Colonic mucosa (tissue), 4 donors: ENCODE measurements at regions not wholly inside any gene's neighbourhood (a gene's known extent, or its start where the extent isn't known, plus 50 kb on each side); places are given as distances from the start of the nearest gene placed in this dataset.

Experiments
- DNase-seq: peaks from one replicate; pipeline ENCODE4 v3.0.0-alpha.2; 2020
- H3K27ac ChIP-seq: fragments of 200-600 bp; one replicate; pipeline ENCODE4 v1.8.0; 2021
- H3K27me3 ChIP-seq: fragments of 200-600 bp; one replicate; pipeline ENCODE4 v1.8.0; 2021
- H3K36me3 ChIP-seq: fragments of 200-600 bp; one replicate; pipeline ENCODE4 v1.8.0; 2021
- H3K4me1 ChIP-seq: fragments of 200-600 bp; one replicate; pipeline ENCODE4 v1.8.0; 2021; ENCODE audit warnings: mild to moderate bottlenecking
- H3K4me3 ChIP-seq: fragments of 200-600 bp; one replicate; pipeline ENCODE4 v1.8.0; 2021
- H3K9ac ChIP-seq, 2 donors: one replicate each; pipeline ENCODE4 v1.7.0; 2013; ENCODE audit warnings: control low read depth in 2 of 2, low read depth in 2 of 2, low read length in 2 of 2
- H3K9me3 ChIP-seq: fragments of 200-600 bp; one replicate; pipeline ENCODE4 v1.8.0; 2021
- CTCF ChIP-seq: fragments of 200-600 bp; IDR thresholded peaks from one replicate; pipeline ENCODE4 v1.8.0; 2022; ENCODE audit warnings: antibody characterized with exemption, mild to moderate bottlenecking
- intact Hi-C: fragments of 100-400 bp; cut with DNase I; formaldehyde crosslinking; loops from one replicate; pipeline ENCODE4 v1.14.1; 2022
- donor health status: healthy.
- donor health status: DM: no; HTN: no; CAD: no.
- donor health status: DM: no; HTN: no; CAD: no.

- Histone ChIP-seq H3K4me3 (no peak overlapping the region), H3K4me1 (no peaks in the 10 kb centered on the region), H3K27me3 (no peaks in the 10 kb centered on the region), H3K27ac (no peak overlapping the region), H3K9me3 (no peaks in the 10 kb centered on the region), H3K36me3 (no peaks in the 10 kb centered on the region), H3K9ac (no peak overlapping the region)
- no peak for TF ChIP-seq CTCF
- intact Hi-C loops = no loop called here
- DNase-seq = no peak
These were observed 593.8 kb downstream of the USP25 start for GRCh38 chr21:16323596-16323995.

- DNase-seq = no peak
- no peak for TF ChIP-seq CTCF
- no peaks in the 10 kb centered on the region for H3K9me3 ChIP-seq
- H3K27ac ChIP-seq = no peak overlapping the region
- H3K4me1 ChIP-seq = no peaks in the 10 kb centered on the region
- H3K9ac ChIP-seq = no peak overlapping the region
- intact Hi-C loops = no loop called here
- no peak overlapping the region for H3K4me3 ChIP-seq
- H3K27me3 ChIP-seq = no peaks in the 10 kb centered on the region
- H3K36me3 ChIP-seq = no peaks in the 10 kb centered on the region
These were observed 594.8 kb downstream of the USP25 start for GRCh38 chr21:16324630-16325029.

- DNase-seq = peak; percentile 21
- no peaks in the 10 kb centered on the region for H3K36me3 ChIP-seq
- no peak overlapping the region for H3K9ac ChIP-seq
- H3K27ac ChIP-seq = no peak overlapping the region
- H3K4me1 ChIP-seq = no peaks in the 10 kb centered on the region
- intact Hi-C loops = loop anchor here (10.0 kb wide), 1 partner anchor 255 kb away; no protein-coding TSS in a partner anchor
- H3K27me3 ChIP-seq = no peaks in the 10 kb centered on the region
- H3K9me3 ChIP-seq = no peaks in the 10 kb centered on the region
- peak; percentile 55 for TF ChIP-seq CTCF
- no peak overlapping the region for H3K4me3 ChIP-seq
These were observed 600.5 kb downstream of the USP25 start for GRCh38 chr21:16330082-16330907.

DNA sequence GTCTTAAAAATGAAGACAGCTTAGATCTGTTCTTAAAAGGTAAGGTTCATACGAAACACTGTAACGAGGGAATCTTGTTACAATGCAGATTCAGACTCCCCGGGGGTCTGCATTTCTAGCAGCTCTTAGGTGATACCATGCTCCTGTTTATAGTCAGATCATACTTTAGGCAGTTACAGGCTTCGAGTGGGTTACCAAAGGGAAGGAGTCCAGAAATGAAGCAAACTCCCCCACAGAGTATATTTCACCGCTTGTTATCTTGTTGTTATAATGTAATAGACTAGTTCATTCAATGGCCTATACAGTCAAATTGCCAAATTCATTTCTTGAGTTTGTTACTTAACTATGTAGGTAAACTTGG, 601.1 kb downstream of the USP25 start:
- intact Hi-C loops = loop anchor here (10.0 kb wide), 1 partner anchor 256 kb away; no protein-coding TSS in a partner anchor
- no peak overlapping the region for H3K27ac ChIP-seq
- H3K27me3 ChIP-seq = no peaks in the 10 kb centered on the region
- no peak overlapping the region for H3K4me3 ChIP-seq
- DNase-seq = no peak
- no peak overlapping the region for H3K9ac ChIP-seq
- no peaks in the 10 kb centered on the region for H3K36me3 ChIP-seq
- no peak for TF ChIP-seq CTCF
- H3K9me3 ChIP-seq = no peaks in the 10 kb centered on the region
- no peaks in the 10 kb centered on the region for H3K4me1 ChIP-seq

DNA sequence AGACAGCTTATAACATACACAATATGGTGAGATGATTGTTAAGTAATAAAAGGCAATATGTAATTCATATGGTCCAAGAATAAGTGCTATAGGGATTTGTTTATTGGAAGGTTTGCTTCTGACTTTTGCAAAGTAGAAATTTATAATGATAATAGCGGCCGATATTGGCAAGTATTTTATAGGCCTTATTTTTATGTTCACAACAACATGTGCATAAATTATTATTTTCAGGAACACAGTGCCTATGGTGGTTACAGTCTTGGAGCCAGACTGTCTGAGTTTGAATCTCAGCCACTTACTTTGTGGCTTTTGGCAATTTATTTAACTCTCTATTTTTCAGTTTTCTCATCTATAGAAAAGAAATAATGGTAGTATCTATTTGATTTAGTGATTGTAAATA, 607.5 kb downstream of the USP25 start:
- Histone ChIP-seq H3K4me1 (no peaks in the 10 kb centered on the region), H3K4me3 (no peak overlapping the region), H3K9me3 (no peaks in the 10 kb centered on the region), H3K27ac (no peak overlapping the region), H3K9ac (no peak overlapping the region), H3K36me3 (no peaks in the 10 kb centered on the region), H3K27me3 (no peaks in the 10 kb centered on the region)
- TF ChIP-seq CTCF = no peak
- intact Hi-C loops = loop anchor here (10.0 kb wide), 1 partner anchor 262 kb away; no protein-coding TSS in a partner anchor
- no peak for DNase-seq
